Midbrain (tissue), 1 donor: ENCODE measurements at regions not wholly inside any gene's neighbourhood (a gene's known extent, or its start where the extent isn't known, plus 50 kb on each side); places are given as distances from the start of the nearest gene placed in this dataset.
"Not testable (repeated sequence)": the region's sequence is repeated elsewhere in the genome, so short reads cannot be mapped to it uniquely, and the experiment has no call there.

Source experiments
- DNase-seq: peaks from one replicate; lab custom pipeline; 2025; lab: John Stamatoyannopoulos, UW

DNA sequence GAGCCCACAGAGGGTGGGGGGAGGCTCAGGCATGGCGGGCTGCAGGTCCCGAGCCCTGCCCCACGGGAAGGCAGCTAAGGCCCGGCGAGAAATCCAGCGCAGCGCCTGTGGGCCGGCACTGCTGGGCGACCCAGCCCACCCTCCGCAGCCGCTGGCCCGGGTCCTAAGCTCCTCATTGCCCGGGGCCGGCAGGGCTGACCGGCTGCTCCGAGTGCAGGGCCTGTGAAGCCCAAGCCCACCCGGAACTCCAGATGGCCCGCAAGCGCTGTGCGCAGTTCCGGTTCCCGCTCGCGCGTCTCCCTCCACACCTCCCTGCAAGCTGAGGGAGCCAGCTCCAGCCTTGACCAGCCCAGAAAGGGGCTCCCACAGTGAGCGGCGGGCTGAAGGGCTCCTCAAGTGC is 129.8 kb upstream of the CADM1 start:
- not testable (repeated sequence) for DNase-seq

DNA sequence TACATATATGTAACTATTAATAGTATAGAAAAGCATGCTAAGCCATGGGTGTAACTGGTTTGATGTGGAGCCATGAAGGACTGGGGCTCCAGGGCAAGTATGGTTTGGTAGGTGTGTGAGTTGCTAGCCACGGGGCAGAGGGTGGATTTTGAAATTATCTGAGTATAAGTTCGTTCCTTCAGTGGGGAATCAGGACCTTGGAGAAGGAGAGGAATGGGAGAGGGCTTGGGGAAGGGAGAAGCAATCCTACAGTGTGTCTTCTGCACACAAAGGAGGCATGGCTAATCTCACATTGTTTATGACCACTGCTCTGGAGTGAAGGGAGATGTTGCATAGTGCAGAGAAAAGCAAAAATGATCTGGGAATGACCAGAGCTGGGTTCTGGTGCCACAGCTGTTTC is 127.8 kb upstream of the CADM1 start:
- DNase-seq: no peak

DNA sequence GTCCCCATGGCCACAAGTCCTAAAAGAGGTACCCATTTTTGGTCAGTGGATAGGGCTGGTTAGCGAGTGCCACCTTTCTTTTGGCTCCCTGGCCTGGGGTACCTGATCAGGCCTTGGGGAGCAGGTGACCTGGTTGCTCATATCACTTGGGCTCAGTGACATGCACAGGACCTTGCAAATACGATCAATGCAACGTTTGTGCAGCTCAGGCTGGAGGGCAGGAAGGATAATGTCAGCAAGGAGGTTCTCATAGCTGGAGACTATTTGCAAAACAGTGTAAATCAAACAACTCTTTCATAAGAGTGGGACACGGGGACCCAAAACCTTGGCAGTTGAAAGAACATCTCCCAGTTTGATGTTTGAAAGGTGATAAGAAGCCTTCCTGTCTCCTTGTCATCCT is 127.4 kb upstream of the CADM1 start:
- DNase-seq: no peak

- DNase-seq: no peak
These were observed 126.0 kb upstream of the CADM1 start for GRCh38 chr11:115630214-115630613.

GRCh38 chr11:115629456-115630015 is 125.3 kb upstream of the CADM1 start:
- DNase-seq: no peak

DNA sequence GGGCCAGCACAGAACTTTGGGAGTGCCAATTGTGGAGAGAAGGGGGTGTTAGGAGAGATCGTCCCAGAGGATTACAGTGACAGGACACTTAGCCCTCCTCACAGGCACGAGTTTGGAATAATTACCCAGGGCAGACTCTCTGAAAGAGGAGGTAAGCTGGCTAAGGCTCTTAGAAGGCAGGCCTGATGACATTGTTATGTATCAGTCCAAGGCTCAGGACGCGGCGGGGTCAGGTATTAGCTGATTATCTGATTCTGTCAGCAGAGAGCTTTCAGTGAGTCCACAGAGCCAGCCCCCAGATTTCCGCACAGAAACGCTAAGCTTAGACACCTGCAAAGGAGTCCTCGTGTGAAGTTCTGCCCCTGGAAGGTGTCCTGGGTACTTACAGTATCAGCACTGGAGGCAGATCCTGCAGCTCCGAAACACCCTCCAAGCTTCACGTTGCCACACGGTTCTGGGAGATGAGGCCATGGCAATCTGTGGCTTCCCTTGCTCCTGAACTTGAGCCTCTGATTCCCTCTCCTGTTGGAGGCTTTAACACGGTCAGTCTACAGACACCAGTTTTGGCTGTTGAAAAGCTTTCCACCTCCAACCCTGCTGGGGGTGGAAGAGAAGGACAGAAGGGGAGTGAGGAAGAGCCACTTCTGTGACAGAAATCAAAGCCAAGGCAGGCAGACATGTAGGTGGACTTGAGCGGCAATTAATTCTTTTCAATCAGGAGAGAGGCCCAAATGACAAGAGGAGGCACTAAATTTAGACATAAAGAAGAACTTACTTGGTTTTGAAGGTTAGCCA is 123.6 kb upstream of the CADM1 start:
- DNase-seq: no peak

- DNase-seq: no peak
These were observed 122.9 kb upstream of the CADM1 start for GRCh38 chr11:115627071-115627470.

DNA sequence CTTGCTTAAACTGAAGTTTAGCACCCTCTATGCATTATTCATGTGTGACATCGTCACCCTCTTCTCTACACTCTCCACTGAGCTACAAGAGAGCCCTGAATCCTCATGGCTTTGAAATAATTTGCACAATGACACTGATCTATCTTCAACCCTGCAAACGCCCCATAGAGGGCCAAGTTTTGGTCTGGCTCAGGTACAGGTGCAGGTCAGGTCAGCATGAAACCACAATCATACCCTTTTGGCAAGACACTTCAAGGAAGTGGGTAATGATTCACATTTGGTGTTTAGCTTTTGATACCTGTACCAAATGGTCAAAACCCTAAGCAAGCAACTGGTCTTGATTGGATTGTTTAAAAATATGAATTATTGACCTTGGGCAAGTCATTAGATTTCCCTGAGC is 122.2 kb upstream of the CADM1 start:
- no peak for DNase-seq

DNA sequence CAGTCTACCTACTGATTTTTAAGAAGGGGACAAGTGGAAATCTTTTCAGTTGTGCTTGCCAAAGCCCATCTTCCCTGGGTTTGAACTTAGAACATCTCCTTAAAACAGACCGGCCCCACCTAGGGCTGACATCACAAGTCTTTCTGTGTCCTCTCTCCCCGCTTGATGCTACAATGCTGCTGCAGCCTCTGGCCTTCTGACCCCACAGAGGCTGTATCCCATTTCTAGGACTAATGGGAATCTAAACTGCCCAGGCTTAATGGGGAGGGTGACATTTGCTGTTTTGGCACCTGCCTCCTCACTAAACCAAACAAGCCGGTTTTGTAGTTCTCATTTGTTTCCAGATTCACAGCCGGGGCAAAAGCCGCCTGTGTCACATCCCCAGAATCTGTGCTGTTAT is 121.3 kb upstream of the CADM1 start:
- DNase-seq: no peak

GRCh38 chr11:115624065-115624464 is 119.8 kb upstream of the CADM1 start:
- DNase-seq: no peak

- DNase-seq: no peak
These were observed 118.8 kb upstream of the CADM1 start for GRCh38 chr11:115623021-115623451.

DNA sequence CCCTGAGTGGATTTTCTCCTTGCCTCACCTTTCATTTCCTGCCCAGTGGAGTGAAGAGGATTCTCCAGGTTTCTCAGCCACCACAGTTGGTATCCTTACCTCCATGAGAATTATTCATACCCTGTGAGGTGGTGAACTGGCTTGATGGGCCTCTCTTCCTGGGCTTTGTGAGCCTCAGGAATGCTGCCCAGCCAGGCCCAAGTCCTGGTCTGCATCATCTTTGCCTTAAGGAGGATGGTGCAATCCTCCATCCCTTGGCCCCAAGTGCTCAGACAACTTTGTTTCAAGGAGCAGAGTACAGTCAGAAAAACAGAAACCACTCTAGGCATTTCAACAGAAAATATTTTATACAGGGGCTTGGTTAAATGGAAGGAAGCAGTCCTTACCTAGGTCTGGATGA is 114.2 kb upstream of the CADM1 start:
- no peak for DNase-seq

DNA sequence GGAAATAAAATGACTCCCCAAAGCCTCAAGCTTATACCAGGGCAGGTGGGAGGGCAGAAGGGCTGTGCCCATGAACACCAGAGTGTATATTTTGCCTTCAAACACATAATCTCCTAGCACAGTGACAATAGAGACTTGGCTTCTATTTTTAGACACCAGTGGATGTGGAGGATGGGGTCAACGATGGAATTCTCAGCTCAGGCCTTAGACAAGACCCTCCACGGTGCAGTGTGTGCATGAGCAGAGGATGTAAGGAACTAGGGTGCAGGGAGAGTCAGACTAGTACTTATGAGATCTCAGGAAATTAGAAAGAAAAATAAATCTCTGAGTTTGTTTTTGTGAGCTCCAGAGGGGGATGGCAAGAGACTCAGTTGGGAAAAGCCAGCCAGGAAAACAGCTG is 113.6 kb upstream of the CADM1 start:
- no peak for DNase-seq

DNA sequence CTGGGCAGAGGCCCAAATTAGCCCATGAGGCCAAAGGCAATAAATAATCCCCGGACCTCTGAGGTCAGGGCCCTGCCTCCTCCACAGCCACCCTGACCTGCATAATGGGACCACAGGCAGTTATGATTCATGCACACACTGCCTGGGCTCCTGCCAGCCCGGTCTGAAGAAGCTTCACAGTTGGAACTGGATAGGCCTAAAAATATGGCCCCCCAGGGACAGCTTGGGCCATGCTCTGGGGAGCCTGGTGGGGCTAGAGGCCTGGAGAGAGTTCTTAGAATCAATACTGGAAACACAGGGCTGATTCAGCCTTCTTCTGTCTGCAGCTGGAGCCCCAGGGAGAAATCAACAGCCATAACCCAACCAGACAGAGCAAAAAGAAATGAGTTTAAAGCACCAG is 112.8 kb upstream of the CADM1 start:
- no peak for DNase-seq

GRCh38 chr11:115613986-115614632 is 109.9 kb upstream of the CADM1 start:
- no peak for DNase-seq

DNA sequence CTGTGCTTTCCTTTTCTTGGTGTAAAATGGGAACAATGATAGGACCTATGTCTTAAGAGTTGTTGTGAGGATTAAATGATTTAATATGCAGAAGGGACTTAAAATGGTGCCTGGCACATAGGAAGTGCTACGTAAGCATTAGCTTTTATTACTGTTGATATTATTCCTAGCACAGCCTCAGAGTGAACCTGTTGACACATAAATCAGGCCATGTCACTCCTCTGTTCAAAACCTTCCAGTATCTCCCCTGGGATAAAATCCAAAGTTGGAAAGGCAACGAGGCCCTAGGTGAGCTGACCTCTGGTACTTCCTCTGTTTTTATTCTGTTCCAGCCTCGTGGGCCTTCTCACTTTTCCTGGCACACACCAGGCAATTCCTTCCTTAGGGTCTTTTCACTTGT is 108.8 kb upstream of the CADM1 start:
- no peak for DNase-seq

- no peak for DNase-seq
These were observed 108.0 kb upstream of the CADM1 start for GRCh38 chr11:115612046-115612730.

DNA sequence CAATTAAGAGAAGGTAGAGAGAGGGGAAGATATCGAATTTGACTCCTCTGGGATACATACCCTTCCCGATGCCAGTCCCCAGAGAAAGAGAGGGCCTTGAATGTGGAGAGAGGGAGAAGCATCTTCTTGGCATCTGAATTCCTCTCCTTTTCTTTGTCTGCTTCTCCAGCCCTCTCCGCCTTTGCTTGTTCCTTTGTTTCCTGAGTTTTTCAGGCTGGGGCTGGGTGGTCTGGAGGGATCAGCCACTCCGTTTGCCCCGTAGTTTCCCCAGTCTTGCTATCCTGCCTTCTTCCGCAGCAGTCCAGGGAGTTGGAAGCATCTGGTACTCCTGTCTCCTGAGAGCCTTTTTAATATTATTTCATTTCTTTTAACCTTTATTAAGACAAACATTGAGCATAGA is 107.1 kb upstream of the CADM1 start:
- DNase-seq: no peak

GRCh38 chr11:115610908-115611307 is 106.7 kb upstream of the CADM1 start:
- no peak for DNase-seq

- DNase-seq: not testable (repeated sequence)
These were observed 106.0 kb upstream of the CADM1 start for GRCh38 chr11:115610234-115610633.

DNA sequence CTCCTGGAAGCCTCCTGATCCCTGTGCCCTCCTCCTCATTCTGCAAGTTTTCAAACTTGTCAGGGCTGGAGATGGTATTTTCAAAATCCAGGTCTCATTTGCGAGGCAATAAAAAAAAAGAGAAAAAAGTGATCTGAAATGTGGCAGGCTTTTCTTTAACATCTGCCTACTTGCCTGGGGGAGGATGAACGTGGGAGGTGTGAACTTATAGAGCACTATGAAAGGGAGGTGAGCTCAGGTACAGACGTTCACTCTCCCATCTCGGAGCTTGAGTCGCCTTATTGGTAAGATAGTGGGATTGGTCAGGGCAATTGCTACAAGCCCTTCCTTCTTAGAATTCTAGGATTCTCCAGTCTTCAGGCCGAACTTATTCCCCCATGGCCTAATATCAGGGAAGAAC is 104.8 kb upstream of the CADM1 start:
- DNase-seq: no peak

GRCh38 chr11:115607621-115608221 is 103.5 kb upstream of the CADM1 start:
- no peak for DNase-seq
